Left renal pelvis (tissue), 4 donors: ENCODE measurements at regions not wholly inside any gene's neighbourhood (a gene's known extent, or its start where the extent isn't known, plus 50 kb on each side); places are given as distances from the start of the nearest gene placed in this dataset.

Source experiments
- DNase-seq, 4 donors: peaks; one replicate each; pipeline ENCODE4 v3.0.0-alpha.2; 2013; ENCODE audit warnings: low read depth in 4 of 4, low spot score in 3 of 4

DNA sequence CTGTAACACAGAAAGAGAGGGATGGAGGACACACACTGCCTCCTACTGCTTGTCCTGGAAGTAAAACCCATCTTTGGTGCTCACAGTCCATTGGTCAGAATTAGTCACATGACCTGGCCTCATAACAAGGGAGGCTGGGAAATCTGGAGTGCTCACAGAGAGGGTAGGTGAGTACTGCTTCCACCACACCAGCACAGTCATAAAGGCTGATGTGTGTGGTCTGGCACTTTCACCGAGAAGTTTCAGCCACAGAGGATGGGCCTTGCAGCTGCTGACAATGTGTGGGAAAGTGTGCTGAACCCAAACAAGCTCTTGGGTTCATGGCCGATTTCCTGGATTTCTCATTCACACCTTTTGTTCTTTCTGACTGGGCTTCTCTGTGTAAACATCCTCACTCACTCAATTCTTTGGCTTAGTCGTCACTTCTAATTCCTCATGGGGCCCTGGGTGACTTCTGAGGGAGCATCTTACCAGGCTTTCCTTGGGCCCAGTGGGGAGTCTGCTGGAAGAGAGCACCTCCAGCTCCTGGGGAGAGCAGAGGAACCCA lies 100.7 kb downstream of the ASB7 start:
- no peak for DNase-seq

DNA sequence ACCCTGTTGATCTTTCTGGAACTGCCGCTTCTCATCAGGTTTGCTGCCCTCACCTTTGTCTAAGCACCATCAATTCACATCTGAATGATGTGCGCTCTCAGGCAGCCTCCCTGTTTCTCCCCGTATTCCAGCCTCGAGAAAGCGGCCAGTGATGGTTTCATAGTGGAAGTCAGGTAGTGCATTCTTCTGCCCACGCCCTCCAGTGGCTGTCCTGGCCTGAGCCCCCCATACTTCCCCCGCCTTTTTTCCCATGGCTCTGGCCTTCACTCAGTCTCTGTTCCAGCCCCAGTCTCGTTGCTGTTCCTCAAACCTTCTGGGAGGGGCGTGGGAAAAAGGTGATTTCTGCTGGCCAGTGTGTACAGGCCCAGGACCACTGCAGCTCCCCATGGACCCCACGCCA lies 101.3 kb downstream of the ASB7 start:
- DNase-seq: no peak

DNA sequence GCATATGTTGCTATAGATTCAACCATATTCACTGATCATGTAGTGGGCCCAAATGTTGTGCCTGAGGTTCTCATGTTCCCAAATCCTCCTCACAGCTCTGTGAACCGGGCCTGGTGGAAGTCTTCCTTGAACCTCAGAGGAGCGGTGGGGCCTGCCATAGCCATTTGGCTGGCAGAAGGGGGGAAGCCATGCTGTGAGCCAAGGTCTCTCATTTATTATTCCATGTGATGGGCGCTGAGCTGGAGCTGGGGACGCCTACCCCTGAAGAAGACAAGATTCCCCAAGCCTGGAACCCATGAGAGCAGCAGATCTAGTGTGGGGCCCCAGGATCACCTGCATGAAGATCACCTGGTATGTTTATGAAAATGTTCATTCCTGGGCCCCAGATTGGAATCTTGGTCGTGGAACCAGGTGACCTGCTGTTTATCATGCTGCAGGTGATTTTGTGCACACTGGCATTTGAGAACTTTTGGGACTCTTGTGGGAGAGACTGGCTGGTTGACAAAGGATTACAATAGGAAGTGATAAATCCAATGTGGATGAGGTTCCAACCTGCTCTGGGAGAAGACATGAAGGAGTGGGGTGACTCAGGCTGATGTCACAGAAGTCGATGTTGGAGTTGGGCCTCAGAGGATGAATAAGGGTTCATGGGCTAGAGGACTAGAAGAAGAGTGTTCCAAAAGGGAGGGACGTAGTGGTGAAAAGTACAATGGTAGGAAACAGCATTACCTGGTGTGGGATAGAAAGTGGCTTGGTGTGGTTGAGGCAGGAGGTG lies 102.1 kb downstream of the ASB7 start:
- no peak for DNase-seq

DNA sequence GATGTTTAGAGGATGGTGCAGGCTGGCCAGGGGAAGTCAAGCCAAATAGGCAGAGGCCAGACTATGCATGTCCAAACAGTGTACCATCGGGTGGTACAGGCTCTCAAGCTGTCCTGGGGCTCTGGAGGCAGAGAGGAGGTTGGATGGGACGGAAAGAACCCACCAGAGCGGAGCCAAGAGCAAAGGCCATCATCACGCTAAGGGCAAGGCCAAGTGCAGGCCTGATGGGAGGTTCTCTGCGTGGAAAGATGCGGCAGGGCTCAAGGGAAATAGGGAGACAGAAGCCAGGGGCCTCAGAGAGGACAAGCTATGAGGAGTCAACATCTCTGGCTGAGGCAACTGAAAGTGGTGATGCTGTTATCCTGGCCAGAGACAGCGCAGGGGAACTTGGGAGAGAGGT lies 102.7 kb downstream of the ASB7 start:
- DNase-seq: no peak

DNA sequence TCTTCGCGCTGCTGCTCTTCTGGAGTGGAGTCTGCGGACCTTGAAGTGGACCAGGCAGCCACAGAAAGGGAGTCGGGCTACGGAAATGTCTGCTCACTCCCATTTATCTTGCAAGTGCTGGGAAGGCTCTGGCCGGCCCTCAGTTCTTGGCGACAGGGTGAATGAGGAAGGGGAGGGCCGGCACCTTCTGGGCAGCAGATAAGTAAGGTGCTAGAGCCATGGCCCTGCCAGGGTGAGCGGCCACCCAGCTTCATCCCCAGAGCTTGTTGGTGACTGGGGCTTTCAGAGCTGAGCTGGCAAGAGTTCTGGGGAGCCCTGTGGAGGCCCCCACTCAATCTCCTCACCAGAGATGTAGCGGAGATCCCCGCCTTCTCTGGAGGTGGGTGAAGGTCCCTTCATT lies 103.5 kb downstream of the ASB7 start:
- DNase-seq: no peak

DNA sequence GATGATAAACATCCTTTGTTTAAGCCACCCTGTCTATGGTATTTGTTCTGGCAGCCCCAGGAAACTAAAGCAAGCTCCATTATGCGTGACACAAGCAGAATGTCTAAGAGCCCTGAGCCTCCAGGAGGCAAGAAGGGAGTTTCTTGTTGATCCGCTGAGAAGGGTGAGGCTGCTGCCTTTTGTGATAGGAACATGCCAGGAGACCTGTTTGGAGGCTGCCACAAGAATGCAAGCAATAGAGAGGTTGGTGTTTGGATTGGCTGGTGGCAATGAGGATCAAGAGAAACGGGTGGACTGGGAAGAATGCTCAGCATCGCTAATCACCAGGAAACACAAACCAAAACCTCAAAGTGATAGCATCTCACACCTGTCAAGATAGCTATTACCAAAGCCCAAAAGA lies 104.8 kb downstream of the ASB7 start:
- no peak for DNase-seq

DNA sequence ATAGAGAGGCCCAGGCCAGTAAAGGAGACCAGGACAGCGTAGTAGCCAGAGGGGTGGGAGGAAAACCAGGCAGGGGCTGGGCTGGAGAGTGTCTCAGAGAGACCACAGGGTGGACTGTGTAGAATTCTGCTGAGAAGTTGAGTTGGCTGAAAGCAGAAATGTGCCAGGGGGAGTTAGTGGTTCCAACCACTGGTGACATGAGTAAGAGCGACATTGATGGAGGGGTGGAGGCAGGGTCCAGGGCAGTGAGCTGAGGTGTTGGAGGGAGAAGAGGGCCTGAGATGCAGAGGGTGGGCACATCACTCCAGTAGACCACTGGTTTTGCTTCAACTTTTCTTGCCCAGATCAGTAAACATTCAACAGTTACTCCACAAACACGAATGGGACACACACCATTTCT lies 106.5 kb downstream of the ASB7 start:
- no peak for DNase-seq

DNA sequence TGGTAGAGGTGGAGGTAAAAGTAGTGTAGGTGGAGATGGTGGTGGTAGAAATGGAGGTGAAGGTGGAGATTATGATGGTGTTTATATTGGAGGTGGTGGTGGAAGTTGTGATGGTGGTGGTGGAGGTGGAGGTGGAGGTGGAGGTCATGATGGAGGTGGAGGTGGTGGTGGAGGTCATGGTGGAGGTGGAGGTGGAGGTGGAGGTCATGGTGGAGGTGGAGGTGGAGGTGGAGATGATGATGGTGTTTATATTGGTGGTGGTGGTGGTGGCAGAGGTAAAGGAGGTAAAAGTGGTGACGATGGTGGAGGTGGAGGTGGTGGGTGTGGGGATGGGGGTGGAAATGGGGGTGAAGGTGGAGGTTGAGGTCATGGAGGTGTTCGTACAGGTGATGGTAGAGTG lies 107.8 kb downstream of the ASB7 start:
- no peak for DNase-seq

DNA sequence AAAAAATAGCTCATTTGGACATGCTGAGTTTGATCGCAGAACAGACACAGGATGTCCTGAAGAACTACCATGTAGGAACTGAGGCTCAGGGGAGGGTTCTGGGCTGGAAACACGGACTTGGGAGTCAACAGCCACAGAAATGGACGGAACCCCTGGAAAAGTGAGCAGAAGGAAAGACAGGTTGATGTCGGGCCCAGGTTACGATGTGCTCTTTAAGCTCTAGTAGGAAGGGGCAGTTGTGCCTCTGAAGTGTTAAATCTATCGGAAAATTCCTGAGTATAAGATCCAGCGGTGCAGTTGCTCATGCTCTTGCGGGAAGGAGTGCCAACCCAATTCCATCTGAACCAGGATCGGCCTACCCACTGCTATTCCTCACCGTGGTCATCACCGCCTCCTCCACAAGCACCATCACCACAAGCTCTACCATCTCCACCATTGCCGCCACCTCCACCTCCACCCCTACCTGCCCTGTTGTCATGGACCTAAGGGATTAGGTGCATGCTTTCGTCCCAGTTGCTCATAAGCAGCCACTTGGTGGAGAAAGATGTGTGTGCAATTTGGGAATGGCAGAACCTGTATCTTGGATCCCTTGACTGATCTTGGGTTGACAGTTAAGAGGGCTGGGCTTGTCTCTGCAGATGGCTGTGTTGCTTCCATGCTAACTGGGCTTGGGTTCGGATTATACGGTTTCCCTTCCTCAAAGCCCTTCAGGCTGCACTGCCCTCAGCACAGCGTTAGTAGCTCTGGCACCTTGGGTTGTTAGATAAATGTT lies 108.5 kb downstream of the ASB7 start:
- no peak for DNase-seq

DNA sequence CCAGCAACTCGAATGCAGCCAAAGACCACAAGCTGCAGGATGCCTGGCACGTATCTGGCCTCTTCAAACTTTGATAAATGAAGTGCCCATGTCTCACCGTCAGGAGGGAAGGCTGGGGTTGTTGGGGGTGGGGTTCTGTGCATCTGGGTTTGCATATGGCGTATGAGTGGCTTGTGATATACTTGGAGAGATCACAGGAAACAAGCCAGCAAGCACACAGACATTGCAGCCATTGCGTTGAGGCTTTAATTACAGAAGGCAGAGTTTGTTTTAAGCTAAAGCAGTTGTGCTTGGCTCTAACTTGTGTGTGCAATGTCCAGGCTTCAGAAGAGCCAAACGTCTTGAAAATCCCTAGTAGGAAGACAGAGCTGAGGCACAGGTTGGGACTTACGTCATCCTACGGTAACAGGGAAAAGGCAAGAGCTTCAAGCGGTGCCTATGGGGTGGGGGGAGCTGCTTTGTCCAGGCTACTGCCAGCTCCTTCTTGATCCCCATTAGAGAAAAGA lies 109.2 kb downstream of the ASB7 start:
- no peak for DNase-seq

DNA sequence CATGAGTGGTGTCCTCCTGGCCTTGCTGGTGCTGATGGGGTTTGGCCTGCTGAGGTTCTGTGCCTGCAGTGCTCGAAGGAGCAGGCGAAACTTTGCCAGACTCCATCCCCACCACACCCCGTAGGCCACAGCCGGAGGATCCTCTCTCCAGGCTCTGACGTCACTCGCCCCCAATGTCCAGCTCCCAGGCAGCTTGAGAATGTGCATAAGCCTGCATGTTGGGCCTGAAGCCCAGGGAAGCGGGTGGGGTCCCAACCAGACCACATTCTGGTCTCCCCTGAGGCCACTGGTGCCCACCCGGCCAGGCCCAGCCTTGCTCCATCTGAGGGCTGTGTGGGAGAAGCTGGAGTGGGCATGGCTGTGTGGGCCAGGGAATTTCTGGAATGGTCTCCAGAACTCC lies 109.8 kb downstream of the ASB7 start:
- no peak for DNase-seq

DNA sequence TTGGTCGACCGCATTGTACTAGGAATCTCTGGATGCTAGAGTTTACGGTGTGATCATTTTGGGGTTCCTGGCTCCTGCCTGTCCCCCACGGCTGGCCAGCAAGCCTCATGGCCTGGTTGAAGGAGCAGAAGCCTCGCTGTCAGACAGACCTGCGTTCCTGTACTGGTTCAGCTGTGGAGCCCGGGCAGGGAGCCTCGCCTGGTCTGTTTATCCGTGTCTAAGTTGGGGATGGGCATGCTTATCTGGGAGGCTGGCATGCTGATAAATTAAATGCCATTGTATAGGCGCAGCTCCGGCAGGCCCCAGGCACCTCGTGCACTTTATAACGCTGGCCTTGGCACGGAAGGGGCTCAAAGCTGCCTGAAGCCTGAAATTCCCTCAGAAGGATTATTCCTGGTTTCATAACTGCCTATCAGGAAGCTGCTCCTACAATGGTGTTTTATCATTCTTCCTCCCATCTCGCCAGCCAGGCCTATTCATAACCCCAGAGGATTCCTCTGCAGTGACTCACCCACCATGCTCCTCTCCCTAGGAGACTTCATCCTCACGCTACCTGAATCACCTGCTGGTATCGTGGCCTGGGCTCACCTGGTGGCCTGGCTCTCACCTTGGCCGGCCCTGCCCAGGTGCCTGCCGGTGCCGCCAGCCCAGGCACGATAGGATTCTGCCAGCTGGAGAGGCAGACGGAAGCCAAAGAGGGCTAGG lies 110.9 kb downstream of the ASB7 start:
- no peak for DNase-seq

DNA sequence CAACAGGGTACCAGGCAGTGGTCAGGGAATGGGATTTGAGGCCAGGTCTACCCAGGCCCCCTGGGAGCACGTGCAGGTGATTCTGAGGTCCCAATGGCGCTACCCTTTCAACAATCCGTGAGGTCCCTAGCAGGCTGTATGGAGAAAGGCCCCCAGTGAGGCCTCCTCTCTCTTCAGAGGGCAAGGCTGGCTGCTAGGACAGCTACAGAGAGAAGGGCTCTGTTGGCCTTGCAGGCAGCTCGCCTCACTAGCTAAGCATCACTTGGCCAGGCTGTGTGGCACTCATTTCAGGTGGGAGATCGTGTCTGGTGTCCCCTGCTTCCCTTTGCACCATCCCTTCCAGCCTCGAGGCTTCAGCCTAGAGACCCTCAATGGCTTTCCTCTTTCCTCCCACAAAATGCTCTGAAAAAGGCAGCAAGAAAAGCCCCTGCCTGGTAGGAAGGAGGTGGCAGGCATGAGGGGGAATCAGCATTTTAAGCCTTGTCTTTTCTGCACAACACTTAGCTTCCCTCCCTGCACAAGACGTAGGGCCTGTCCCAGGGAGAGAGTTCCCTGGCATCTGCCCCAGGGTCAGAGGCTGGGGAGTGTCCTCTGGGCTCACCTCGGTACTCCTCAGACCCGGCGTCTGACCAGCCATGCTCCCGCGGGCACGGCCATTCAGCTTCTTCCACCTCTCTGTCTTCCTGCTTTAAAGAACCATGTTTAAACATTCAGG lies 111.8 kb downstream of the ASB7 start:
- no peak for DNase-seq

DNA sequence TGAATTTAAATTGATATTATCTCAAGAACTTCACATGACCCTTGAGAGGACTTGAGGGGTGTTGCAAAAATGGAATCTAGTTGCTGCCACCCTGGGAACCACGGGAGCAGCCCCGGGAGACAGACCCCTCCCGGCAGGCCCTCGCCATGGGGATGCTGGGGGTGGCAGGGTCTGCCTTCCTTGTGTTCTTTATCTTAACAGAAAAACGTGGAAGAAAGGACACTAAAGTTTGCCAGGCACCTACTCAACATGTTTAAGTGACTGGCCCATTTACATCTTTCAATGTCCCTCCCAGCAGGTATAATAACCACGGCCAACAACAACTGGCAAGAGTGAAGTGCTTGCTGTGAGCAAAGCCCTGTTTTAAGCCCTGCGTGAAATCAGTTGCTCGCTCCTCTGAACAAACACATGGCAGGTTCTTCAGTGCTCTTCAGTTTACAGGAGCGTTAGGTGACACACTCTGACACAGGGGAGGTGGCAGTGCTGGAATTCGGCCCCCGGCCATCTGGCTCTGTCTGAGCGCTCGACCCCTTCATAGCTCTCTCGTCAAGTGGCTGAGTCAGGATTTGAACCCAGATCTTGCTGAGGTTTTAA lies 112.5 kb downstream of the ASB7 start:
- no peak for DNase-seq

DNA sequence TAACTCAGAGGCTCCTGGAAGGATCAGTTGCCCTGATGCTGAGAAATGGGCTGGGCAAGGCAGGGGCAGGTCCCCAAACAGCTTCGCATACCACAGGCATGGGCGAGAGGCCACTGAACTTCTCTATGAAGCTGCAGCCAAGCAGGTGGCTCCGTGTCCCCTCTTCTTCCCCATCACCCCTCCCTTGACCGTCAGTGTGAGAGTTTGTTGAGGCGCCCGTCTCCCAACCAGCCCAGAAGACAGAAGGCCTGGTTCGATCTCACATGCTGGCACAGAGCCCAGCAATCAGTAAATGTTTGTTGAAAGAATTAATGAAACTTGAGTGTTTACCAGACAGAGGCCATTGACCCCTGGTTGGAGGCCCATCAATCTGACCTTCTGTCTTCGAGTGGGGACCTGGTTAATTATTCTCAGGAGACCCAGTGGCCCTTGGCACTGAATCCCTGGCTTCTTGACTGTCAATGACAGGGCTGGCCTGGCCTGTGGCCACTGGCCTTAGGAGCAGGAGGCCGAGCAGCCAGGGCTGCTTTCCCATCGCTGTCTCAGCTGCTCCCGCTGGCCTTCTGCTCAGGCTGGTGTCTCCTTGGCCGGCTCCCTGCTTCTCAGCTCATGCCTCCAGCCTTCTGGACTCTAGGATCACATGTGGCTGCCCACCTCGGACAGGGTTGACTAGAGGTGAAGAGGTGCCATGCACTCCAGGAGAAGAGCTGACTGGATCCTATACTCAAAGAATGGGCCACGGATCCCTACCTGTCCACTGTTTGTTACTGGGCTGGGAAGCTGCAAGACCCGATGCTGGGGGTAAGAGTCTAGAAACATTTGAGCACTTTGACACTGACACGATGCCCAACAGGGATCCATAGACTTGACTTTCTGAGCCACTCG lies 113.4 kb downstream of the ASB7 start:
- DNase-seq: no peak

DNA sequence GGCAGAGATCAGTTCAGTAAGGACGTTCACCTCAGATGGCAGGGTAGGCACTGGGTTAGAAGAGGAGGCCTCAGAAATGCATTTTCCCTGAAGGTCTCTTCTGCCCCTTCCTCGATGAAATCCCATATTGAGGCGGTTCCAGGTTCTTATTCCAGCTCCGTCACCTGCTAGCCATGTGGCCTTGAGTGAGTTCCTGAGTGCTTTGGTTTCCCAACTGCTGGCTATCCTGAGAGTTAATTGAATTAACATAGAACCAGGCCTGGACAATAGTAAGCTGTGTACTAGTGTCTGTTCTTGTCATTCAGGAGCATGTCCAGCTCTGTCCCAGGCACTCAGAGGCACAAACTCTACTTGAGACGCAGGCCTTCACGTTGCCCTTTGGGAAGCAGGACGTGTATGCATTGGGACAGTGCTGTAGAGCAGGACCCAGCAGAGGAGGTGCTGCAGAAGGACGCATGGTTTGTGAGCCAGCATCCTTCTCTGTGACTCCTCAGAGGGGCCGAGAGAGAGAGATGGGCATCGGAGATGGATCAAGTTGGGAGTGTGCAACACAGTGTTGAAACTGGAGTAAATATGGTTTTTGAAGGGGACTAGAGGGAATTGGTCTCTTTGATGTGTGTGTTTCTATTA lies 114.2 kb downstream of the ASB7 start:
- no peak for DNase-seq

DNA sequence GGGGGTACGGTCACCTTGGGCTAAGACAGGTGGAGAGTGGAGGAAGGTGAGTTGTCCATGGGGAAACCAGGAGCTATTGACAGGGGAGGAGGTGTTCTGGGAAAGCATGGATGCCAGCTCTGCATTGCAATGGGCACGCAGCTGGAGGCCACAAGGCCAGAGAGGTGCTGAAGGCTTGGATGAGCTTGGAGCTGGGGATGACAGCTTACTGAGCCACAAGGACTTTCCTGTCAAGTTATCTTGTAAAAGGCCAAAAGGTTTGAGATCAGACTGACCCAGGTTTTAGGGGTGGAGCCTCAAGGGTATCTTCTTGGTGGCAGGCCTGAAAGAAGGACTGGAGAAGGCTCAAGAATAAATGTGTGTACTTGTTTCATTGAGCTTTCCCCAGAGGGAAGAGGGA lies 115.2 kb downstream of the ASB7 start:
- no peak for DNase-seq

DNA sequence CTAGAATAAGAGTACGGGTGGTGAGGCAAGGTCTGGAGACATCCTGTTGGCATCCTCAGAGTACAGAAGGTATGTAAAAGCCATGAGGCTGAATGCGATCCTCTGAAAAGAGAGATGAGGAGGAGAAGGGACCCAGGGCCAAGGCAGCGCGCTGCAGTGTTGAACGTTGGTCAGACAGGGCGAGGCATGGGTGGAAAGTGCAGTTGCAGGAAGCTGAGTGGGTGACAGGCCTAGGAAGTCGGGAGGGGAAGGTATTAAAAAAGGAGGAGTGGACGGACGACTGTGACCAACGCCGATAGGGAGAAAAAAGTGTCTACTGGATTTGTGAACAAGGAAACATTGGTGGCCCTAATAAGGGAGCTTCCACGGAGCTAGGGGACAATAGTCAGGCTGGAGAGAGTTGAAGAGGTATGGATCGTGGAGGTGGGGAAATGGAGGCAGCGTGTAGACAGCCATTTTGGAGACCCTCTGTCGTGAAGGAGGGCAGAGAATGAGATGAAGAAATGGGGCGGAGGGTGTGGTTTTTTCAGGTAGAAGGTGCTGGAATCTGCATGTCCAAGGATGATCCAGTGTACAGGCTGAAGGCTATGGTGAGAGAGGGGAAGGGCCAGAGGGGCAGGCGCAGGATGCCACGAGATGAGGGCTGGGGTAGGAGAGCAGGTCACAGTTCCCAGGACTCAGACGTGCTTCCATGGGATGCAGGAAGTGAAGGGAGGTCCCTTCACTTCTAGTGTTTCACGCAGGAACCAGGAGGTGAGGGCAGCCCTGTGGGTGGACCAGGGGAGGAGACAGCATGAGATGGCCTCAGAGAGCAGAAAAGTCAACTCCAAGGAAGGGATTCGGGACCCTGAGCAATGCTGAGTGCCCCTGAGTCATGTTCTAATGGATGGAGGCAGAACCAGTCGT lies 115.9 kb downstream of the ASB7 start:
- no peak for DNase-seq
